ENCODE measurements at regions not wholly inside any gene's neighbourhood (a gene's known extent, or its start where the extent isn't known, plus 50 kb on each side); places are given as distances from the start of the nearest gene placed in this dataset.

DNA sequence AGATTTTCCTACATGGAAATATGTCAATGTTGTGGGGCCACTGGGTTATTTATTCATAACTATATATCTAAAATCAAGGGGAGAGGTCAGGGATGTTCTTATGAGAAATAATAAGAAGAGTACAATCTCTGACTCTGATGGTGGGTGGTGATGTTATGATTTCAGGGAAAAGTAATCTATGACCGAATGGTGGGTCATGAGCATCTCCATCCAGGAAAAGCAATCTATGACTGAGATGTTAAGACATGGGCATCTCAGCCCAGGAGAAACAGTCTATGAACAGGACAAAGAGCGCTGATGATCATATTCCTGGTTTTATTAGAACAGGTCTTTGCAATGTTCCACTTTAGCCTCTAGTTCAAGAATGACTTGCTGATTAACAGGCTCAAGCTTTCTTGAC, 137.1 kb downstream of the ARSF start:
- ChIA-PET CTCF (no interaction called here), POLR2A (no interaction called here)
- TF ChIP-seq, protein P1, sequence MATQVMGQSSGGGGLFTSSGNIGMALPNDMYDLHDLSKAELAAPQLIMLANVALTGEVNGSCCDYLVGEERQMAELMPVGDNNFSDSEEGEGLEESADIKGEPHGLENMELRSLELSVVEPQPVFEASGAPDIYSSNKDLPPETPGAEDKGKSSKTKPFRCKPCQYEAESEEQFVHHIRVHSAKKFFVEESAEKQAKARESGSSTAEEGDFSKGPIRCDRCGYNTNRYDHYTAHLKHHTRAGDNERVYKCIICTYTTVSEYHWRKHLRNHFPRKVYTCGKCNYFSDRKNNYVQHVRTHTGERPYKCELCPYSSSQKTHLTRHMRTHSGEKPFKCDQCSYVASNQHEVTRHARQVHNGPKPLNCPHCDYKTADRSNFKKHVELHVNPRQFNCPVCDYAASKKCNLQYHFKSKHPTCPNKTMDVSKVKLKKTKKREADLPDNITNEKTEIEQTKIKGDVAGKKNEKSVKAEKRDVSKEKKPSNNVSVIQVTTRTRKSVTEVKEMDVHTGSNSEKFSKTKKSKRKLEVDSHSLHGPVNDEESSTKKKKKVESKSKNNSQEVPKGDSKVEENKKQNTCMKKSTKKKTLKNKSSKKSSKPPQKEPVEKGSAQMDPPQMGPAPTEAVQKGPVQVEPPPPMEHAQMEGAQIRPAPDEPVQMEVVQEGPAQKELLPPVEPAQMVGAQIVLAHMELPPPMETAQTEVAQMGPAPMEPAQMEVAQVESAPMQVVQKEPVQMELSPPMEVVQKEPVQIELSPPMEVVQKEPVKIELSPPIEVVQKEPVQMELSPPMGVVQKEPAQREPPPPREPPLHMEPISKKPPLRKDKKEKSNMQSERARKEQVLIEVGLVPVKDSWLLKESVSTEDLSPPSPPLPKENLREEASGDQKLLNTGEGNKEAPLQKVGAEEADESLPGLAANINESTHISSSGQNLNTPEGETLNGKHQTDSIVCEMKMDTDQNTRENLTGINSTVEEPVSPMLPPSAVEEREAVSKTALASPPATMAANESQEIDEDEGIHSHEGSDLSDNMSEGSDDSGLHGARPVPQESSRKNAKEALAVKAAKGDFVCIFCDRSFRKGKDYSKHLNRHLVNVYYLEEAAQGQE (IDR thresholded peaks at IDR 0.05; ENCODE audit: insufficient read depth in 1 of 2, low read depth in 2 of 2, low read length in 1 of 2) = no peak
- TF ChIP-seq, protein P2, sequence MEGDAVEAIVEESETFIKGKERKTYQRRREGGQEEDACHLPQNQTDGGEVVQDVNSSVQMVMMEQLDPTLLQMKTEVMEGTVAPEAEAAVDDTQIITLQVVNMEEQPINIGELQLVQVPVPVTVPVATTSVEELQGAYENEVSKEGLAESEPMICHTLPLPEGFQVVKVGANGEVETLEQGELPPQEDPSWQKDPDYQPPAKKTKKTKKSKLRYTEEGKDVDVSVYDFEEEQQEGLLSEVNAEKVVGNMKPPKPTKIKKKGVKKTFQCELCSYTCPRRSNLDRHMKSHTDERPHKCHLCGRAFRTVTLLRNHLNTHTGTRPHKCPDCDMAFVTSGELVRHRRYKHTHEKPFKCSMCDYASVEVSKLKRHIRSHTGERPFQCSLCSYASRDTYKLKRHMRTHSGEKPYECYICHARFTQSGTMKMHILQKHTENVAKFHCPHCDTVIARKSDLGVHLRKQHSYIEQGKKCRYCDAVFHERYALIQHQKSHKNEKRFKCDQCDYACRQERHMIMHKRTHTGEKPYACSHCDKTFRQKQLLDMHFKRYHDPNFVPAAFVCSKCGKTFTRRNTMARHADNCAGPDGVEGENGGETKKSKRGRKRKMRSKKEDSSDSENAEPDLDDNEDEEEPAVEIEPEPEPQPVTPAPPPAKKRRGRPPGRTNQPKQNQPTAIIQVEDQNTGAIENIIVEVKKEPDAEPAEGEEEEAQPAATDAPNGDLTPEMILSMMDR (IDR thresholded peaks at IDR 0.05) = no peak
- TF ChIP-seq SIN3A (IDR thresholded peaks at IDR 0.05; ENCODE audit: borderline replicate concordance, insufficient read depth, low read depth, low read length) (no peak), TCF7L2 (IDR thresholded peaks at IDR 0.05; ENCODE audit: low read depth, low read length) (no peak), POLR2AphosphoS5 (IDR thresholded peaks at IDR 0.05; ENCODE audit: low read depth, low read length) (no peak)
- no peak for ATAC-seq
- H3K9me3 ChIP-seq (ENCODE audit: control insufficient read depth, insufficient read depth, low read depth, low read length) = no peaks in the 10 kb centered on the region
- no TSS peak for BruUV-seq (replicated peaks)
- in situ Hi-C loops (cut with HindIII; ENCODE audit: low pct_unique_long_range_greater_than_20kb, low sequenced_read_pairs) (no loop called here), intact Hi-C loops (cut with micrococcal nuclease; ENCODE audit: unreplicated experiment) (no loop called here)
- DNase-seq (ENCODE audit: low read depth, low spot score) = no peak
- no peak overlapping the region for H3K27ac ChIP-seq (ENCODE audit: low read length)
- no peaks in the 10 kb centered on the region for H3K36me3 ChIP-seq (ENCODE audit: control insufficient read depth, insufficient read depth, low read length)
- H3K4me3 ChIP-seq (ENCODE audit: low read depth in 2 of 2, low read length in 2 of 2) = no peak overlapping the region
- H3K27me3 ChIP-seq (ENCODE audit: control insufficient read depth, insufficient read depth, low read length) = no peaks in the 10 kb centered on the region
- H3K4me1 ChIP-seq (ENCODE audit: control insufficient read depth, insufficient read depth, low read length) = no peaks in the 10 kb centered on the region

DNA sequence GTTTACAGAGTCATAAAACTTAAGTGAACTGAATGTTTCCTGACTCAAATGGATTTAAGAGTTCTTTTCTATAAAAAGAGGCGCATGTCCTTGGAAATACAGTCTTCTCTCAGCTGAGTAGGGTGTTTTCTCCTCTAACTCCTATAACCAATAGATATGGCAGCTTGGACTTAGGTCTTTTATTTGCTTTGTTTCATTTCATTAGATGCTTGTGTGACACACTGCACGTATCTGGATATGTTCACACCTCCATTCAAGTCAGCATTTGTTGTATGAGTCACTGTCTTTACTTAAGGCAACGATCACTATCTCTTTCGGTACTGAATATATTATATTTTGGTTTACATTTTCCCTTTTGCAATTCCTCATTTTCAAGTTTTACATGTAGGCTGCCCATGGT, 136.6 kb downstream of the ARSF start:
- ATAC-seq = no peak
- no TSS peak for BruUV-seq (replicated peaks)
- no peaks in the 10 kb centered on the region for H3K4me1 ChIP-seq (ENCODE audit: control insufficient read depth, insufficient read depth, low read length)
- no peaks in the 10 kb centered on the region for H3K9me3 ChIP-seq (ENCODE audit: control insufficient read depth, insufficient read depth, low read depth, low read length)
- intact Hi-C loops (cut with micrococcal nuclease; ENCODE audit: unreplicated experiment) (no loop called here), in situ Hi-C loops (cut with HindIII; ENCODE audit: low pct_unique_long_range_greater_than_20kb, low sequenced_read_pairs) (no loop called here)
- H3K4me3 ChIP-seq (ENCODE audit: low read depth in 2 of 2, low read length in 2 of 2) = no peak overlapping the region
- no peak overlapping the region for H3K27ac ChIP-seq (ENCODE audit: low read length)
- ChIA-PET POLR2A (no interaction called here), CTCF (no interaction called here)
- TF ChIP-seq SIN3A (IDR thresholded peaks at IDR 0.05; ENCODE audit: borderline replicate concordance, insufficient read depth, low read depth, low read length) = no peak
- no peak for TF ChIP-seq TCF7L2 (IDR thresholded peaks at IDR 0.05; ENCODE audit: low read depth, low read length)
- TF ChIP-seq, protein P1 (IDR thresholded peaks at IDR 0.05; ENCODE audit: insufficient read depth in 1 of 2, low read depth in 2 of 2, low read length in 1 of 2) = no peak
- no peak for TF ChIP-seq POLR2AphosphoS5 (IDR thresholded peaks at IDR 0.05; ENCODE audit: low read depth, low read length)
- TF ChIP-seq, protein P2 (IDR thresholded peaks at IDR 0.05) = no peak
- H3K36me3 ChIP-seq (ENCODE audit: control insufficient read depth, insufficient read depth, low read length) = no peaks in the 10 kb centered on the region
- no peak for DNase-seq (ENCODE audit: low read depth, low spot score)
- no peaks in the 10 kb centered on the region for H3K27me3 ChIP-seq (ENCODE audit: control insufficient read depth, insufficient read depth, low read length)

Measured in Panc1 (cell line).